HepG2 (cell line): ENCODE measurements at regions not wholly inside any gene's neighbourhood (a gene's known extent, or its start where the extent isn't known, plus 50 kb on each side); places are given as distances from the start of the nearest gene placed in this dataset.
A peak's percentile ranks its signal among the peaks of the same experiment; 100 is the strongest.

ENCODE experiments used
- ATAC-seq: fragments of 200-7000 bp; cut with Tn5 transposase; 3 replicates; pipeline ENCODE4 v1.9.1; 2020; ENCODE audit warnings: mild to moderate bottlenecking, moderate library complexity
- BruUV-seq: library from RNA; stranded (reverse); fragments of 400-500 nt; replicated peaks from 2 replicates; lab custom pipeline; 2021; lab: Mats Ljungman, UMichigan
- CTCF ChIA-PET: fragments of 300-600 bp; formaldehyde crosslinking; extraction: SDS; loops from one replicate; lab custom pipeline; 2021; ENCODE audit warnings: low total read pairs, inconsistent platforms, low intra/inter-chr PET ratio; lab: Yijun Ruan, JAX
- POLR2A ChIA-PET: fragments of 350-600 bp; sonication (Branson Sonifier 250); formaldehyde crosslinking; loops from one replicate; lab custom pipeline; 2020; ENCODE audit warnings: antibody characterized with exemption, inconsistent platforms; lab: Yijun Ruan, JAX
- DNase-seq: peaks from one replicate; pipeline ENCODE4 v3.0.0-alpha.2; 2015; ENCODE audit warnings: low spot score
- FAIRE-seq: peaks from 3 replicates; lab custom pipeline; 2011; peaks lifted over from hg19 to GRCh38; lab: Jason Lieb, UNC
- H2AFZ ChIP-seq: one replicate; pipeline ENCODE4 v1.6.1; 2011; ENCODE audit warnings: low read length, inconsistent platforms
- H3K27ac ChIP-seq: fragments of 300-600 bp; 3 replicates; pipeline ENCODE4 v1.8.0; 2011; ENCODE audit warnings: mixed run types, mild to moderate bottlenecking, mixed read lengths, low read length, inconsistent platforms; ENCODE audit not compliant: insufficient read depth; ENCODE audit errors: extremely low read length
- H3K27me3 ChIP-seq, 2 experiments: fragments of 200-600 bp in 1 of 2; 2 replicates in 1 of 2; 3 replicates in 1 of 2; pipeline versions ENCODE4 v1.6.0 to v1.8.0; 2011; ENCODE audit warnings: low read length in 2 of 2, mild to moderate bottlenecking in 2 of 2, moderate library complexity in 2 of 2, inconsistent platforms in 1 of 2; ENCODE audit not compliant: insufficient read depth in 2 of 2, control insufficient read depth in 1 of 2
- H3K36me3 ChIP-seq, 2 experiments: fragments of 200-600 bp in 1 of 2; replicated peaks in 1 of 2; 2 replicates in 1 of 2; 3 replicates in 1 of 2; pipeline versions ENCODE4 v1.5.1 to v1.8.0; 2011; ENCODE audit warnings: low read length in 2 of 2, inconsistent platforms in 1 of 2; ENCODE audit not compliant: insufficient read depth in 2 of 2, control insufficient read depth in 1 of 2
- H3K4me1 ChIP-seq: 2 replicates; pipeline ENCODE4 v1.5.1; 2012; ENCODE audit warnings: low read length, inconsistent platforms; ENCODE audit not compliant: insufficient read depth
- H3K4me2 ChIP-seq: 2 replicates; pipeline ENCODE4 v1.6.0; 2011; ENCODE audit warnings: low read depth, low read length, inconsistent platforms
- H3K4me3 ChIP-seq, 3 experiments: fragments of 200-600 bp in 1 of 3; sonication (generic), shearing (Covaris generic) in 1 of 3; replicated peaks in 1 of 3; 2 replicates each; pipeline ENCODE4 v1.5.1; 2011 to 2016; ENCODE audit warnings: low read length in 3 of 3, inconsistent platforms in 2 of 3, low read depth in 2 of 3, mild to moderate bottlenecking in 2 of 3, control low read depth in 1 of 3, mixed read lengths in 1 of 3; ENCODE audit not compliant: insufficient read depth in 1 of 3
- H3K79me2 ChIP-seq: one replicate; pipeline ENCODE4 v1.6.1; 2011; ENCODE audit warnings: low read length, inconsistent platforms; ENCODE audit not compliant: insufficient read depth
- H3K9ac ChIP-seq: 2 replicates; pipeline ENCODE4 v1.6.0; 2011; ENCODE audit warnings: mild to moderate bottlenecking, low read depth, low read length, inconsistent platforms; ENCODE audit not compliant: insufficient read depth
- H3K9me3 ChIP-seq: 2 replicates; pipeline ENCODE4 v1.5.1; 2012; ENCODE audit warnings: mild to moderate bottlenecking, low read length
- H4K20me1 ChIP-seq: 2 replicates; pipeline ENCODE4 v1.6.0; 2011; ENCODE audit warnings: inconsistent platforms, mild to moderate bottlenecking, low read length, moderate library complexity; ENCODE audit not compliant: insufficient read depth
- CHD2 ChIP-seq: IDR thresholded peaks from 2 replicates; pipeline ENCODE4 v1.6.1; 2011; ENCODE audit warnings: low read depth, low read length, improper control_type of control experiment
- EZH2 ChIP-seq: conservative IDR thresholded peaks from 2 replicates; pipeline ENCODE4 v1.6.1; 2012; ENCODE audit warnings: mild to moderate bottlenecking, low read depth, low read length, moderate library complexity
- FOSL1 ChIP-seq: sonication (generic); formaldehyde crosslinking; IDR thresholded peaks from 2 replicates; pipeline ENCODE4 v1.9.0; 2021; ENCODE audit warnings: missing genetic modification reagents, borderline replicate concordance
- GTF3A ChIP-seq: sonication (generic); formaldehyde crosslinking; conservative IDR thresholded peaks from 2 replicates; pipeline ENCODE4 v1.4.0; 2020; ENCODE audit warnings: mild to moderate bottlenecking, missing genetic modification reagents
- MNT ChIP-seq: fragments of 450-650 bp; IDR thresholded peaks from 2 replicates; pipeline ENCODE4 v1.6.1; 2016
- PBX3 ChIP-seq: sonication (generic); formaldehyde crosslinking; IDR thresholded peaks from 2 replicates; pipeline ENCODE4 v1.8.1; 2023; ENCODE audit warnings: missing genetic modification reagents, inconsistent platforms, borderline replicate concordance
- POLR2AphosphoS2 ChIP-seq: IDR thresholded peaks from 2 replicates; pipeline ENCODE4 v1.6.1; 2011; ENCODE audit warnings: low read depth, low read length, improper control_type of control experiment
- SP1 ChIP-seq, 2 experiments: fragments of 450-650 bp in 1 of 2; sonication (generic) in 1 of 2; formaldehyde crosslinking in 1 of 2; IDR thresholded peaks; 2 replicates each; pipeline versions ENCODE4 v1.4.0 to v1.6.1; 2016 to 2020; ENCODE audit warnings: missing genetic modification reagents in 1 of 2
- SSRP1 ChIP-seq: IDR thresholded peaks from 2 replicates; pipeline ENCODE4 v1.6.1; 2016; ENCODE audit warnings: control low read depth
- TGIF2 ChIP-seq: IDR thresholded peaks from 2 replicates; pipeline ENCODE4 v1.6.1; 2016; ENCODE audit warnings: control low read depth, missing compliant biosample characterization
- ZNF639 ChIP-seq: conservative IDR thresholded peaks from 2 replicates; pipeline ENCODE4 v1.6.1; 2018; ENCODE audit warnings: missing genetic modification reagents
- ZNF672 ChIP-seq: sonication (generic); formaldehyde crosslinking; IDR thresholded peaks from 2 replicates; pipeline ENCODE4 v1.8.1; 2022; ENCODE audit warnings: missing genetic modification reagents
- ZNF788 ChIP-seq: sonication (generic); formaldehyde crosslinking; IDR thresholded peaks from 2 replicates; pipeline ENCODE4 v1.5.0; 2020; ENCODE audit warnings: mild to moderate bottlenecking, missing genetic modification reagents, borderline replicate concordance
- ZNF878 ChIP-seq: sonication (generic); formaldehyde crosslinking; IDR thresholded peaks from 2 replicates; pipeline ENCODE4 v1.8.1; 2023; ENCODE audit warnings: mild to moderate bottlenecking, missing genetic modification reagents, moderate library complexity
- WGBS: methylation state at CpG from one replicate; pipeline ENCODE4 v1.1.6; 2017; ENCODE audit warnings: low lambda C conversion rate; 5-methylcytosine and 5-hydroxymethylcytosine counted together
- in situ Hi-C: cut with HindIII; loops from 2 replicates; pipeline ENCODE4 v1.10.0; 2017; ENCODE audit warnings: low pct_unique_long_range_greater_than_20kb; ENCODE audit not compliant: extremely low pct_ligation_motif_present
- intact Hi-C: fragments of 100-400 bp; cut with micrococcal nuclease; formaldehyde crosslinking; loops from one replicate; pipeline ENCODE4 v1.10.0; 2022; ENCODE audit not compliant: unreplicated experiment

- no peak overlapping the region for H3K9ac ChIP-seq
- no peak overlapping the region for H3K27ac ChIP-seq
- H3K9me3 ChIP-seq: no peaks in the 10 kb centered on the region
- in situ Hi-C loops: no loop called here
- H4K20me1 ChIP-seq: no peaks in the 10 kb centered on the region
- intact Hi-C loops: no loop called here
- no peaks in the 10 kb centered on the region for H3K36me3 ChIP-seq
- ATAC-seq (no peak), DNase-seq (no peak), FAIRE-seq (no peak)
- ChIA-PET POLR2A (no interaction called here), CTCF (no interaction called here)
- H3K4me3 ChIP-seq: no peak overlapping the region
- 0 out of 2 replicates have a peak, but pooled peaks have one; percentile 43 for TF ChIP-seq MNT
- TF ChIP-seq EZH2: no peak
- peaks cover 6% of the 10 kb centered on the region; the same call in 1 of the 2 replicates for H3K4me1 ChIP-seq
- WGBS: 18% methylated on average over 5 of the region's 5 CpGs
- H3K27me3 ChIP-seq: no peaks in the 10 kb centered on the region
- H2AFZ ChIP-seq: no peak overlapping the region
- BruUV-seq: no TSS peak
- H3K4me2 ChIP-seq: no peak overlapping the region
- no peaks in the 10 kb centered on the region for H3K79me2 ChIP-seq
Measured at GRCh38 chr12:39239490-39240486, 203.1 kb downstream of the KIF21A start.

- BruUV-seq: no TSS peak
- no peak for DNase-seq
- H3K9me3 ChIP-seq: no peaks in the 10 kb centered on the region
- TF ChIP-seq TGIF2 (CRISPR knock-in tag) (no peak), POLR2AphosphoS2 (no peak), PBX3 (no peak), GTF3A (CRISPR knock-in tag) (no peak), FOSL1 (no peak), CHD2 (no peak), ZNF878 (CRISPR knock-in tag) (no peak), ZNF788 (CRISPR knock-in tag) (no peak), SSRP1 (CRISPR knock-in tag) (no peak), SP1 (IDR thresholded peaks at IDR 0.05) (no peak), SP1 (CRISPR knock-in tag; IDR thresholded peaks at IDR 0.05) (no peak), ZNF672 (CRISPR knock-in tag) (no peak), ZNF639 (CRISPR knock-in tag) (no peak)
Measured at GRCh38 chr12:39237004-39237403, 205.9 kb downstream of the KIF21A start.

More at GRCh38 chr12:39237004-39237403, 205.9 kb downstream of the KIF21A start:
- no peak overlapping the region for H3K27ac ChIP-seq
- H4K20me1 ChIP-seq: no peaks in the 10 kb centered on the region
- ChIA-PET CTCF (no interaction called here), POLR2A (no interaction called here)
- ATAC-seq (no peak), FAIRE-seq (no peak)
- no peak overlapping the region for H3K4me3 ChIP-seq
- no peak overlapping the region for H2AFZ ChIP-seq
- H3K36me3 ChIP-seq: no peaks in the 10 kb centered on the region
- no peak overlapping the region for H3K4me2 ChIP-seq
- intact Hi-C loops (no loop called here), in situ Hi-C loops (no loop called here)
- 0% methylated on average over 2 of the region's 2 CpGs for WGBS
- H3K9ac ChIP-seq: no peak overlapping the region
- H3K4me1 ChIP-seq: peaks cover 6% of the 10 kb centered on the region; the same call in 1 of the 2 replicates
- H3K27me3 ChIP-seq: no peaks in the 10 kb centered on the region
- no peaks in the 10 kb centered on the region for H3K79me2 ChIP-seq
